Right lobe of liver (tissue), 4 donors: ENCODE measurements at regions not wholly inside any gene's neighbourhood (a gene's known extent, or its start where the extent isn't known, plus 50 kb on each side); places are given as distances from the start of the nearest gene placed in this dataset.

Experiments used
- POLR2A ChIP-seq: fragments of 450-650 bp; IDR thresholded peaks from one replicate; pipeline ENCODE4 v1.6.1; 2017; ENCODE audit warnings: antibody characterized with exemption, mild to moderate bottlenecking
- TF ChIP-seq, protein P1 (sequence below), 4 donors: fragments of 200-600 bp in 3 of 4; fragments of 450-650 bp in 1 of 4; IDR thresholded peaks; one replicate each; pipeline versions ENCODE4 v1.5.1 to v1.8.0; 2016 to 2022; ENCODE audit warnings: antibody characterized with exemption in 4 of 4, mild to moderate bottlenecking in 2 of 4
- donor health status: DM: no; HTN: no; CAD: no.
- donor health status: DM: no; HTN: no; CAD: no.
- donor health status: DM: no; HTN: yes; CAD: no.

GRCh38 chr12:42798811-42799438, 209.4 kb upstream of the PRICKLE1 start:
- TF ChIP-seq, protein P1, sequence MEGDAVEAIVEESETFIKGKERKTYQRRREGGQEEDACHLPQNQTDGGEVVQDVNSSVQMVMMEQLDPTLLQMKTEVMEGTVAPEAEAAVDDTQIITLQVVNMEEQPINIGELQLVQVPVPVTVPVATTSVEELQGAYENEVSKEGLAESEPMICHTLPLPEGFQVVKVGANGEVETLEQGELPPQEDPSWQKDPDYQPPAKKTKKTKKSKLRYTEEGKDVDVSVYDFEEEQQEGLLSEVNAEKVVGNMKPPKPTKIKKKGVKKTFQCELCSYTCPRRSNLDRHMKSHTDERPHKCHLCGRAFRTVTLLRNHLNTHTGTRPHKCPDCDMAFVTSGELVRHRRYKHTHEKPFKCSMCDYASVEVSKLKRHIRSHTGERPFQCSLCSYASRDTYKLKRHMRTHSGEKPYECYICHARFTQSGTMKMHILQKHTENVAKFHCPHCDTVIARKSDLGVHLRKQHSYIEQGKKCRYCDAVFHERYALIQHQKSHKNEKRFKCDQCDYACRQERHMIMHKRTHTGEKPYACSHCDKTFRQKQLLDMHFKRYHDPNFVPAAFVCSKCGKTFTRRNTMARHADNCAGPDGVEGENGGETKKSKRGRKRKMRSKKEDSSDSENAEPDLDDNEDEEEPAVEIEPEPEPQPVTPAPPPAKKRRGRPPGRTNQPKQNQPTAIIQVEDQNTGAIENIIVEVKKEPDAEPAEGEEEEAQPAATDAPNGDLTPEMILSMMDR (IDR thresholded peaks at IDR 0.05), result no peak
- no peak for TF ChIP-seq POLR2A
